Progenitor cell of endocrine pancreas (in vitro differentiated cells): ENCODE measurements at regions not wholly inside any gene's neighbourhood (a gene's known extent, or its start where the extent isn't known, plus 50 kb on each side); places are given as distances from the start of the nearest gene placed in this dataset.

Experiments used
- DNase-seq: peaks from one replicate; pipeline ENCODE4 v3.0.0; 2021; ENCODE audit warnings: low spot score; ENCODE audit not compliant: unreplicated experiment
- H3K27ac Mint-ChIP-seq: 2 replicates; pipeline ENCODE4 v1.8.0; 2021; ENCODE audit warnings: mild to moderate bottlenecking, moderate library complexity, mixed read lengths
- H3K27me3 Mint-ChIP-seq: 2 replicates; pipeline ENCODE4 v1.8.0; 2021; ENCODE audit warnings: mixed read lengths
- H3K36me3 Mint-ChIP-seq: 2 replicates; pipeline ENCODE4 v1.8.0; 2022; ENCODE audit warnings: mixed read lengths; ENCODE audit not compliant: insufficient read depth
- H3K4me1 Mint-ChIP-seq: 2 replicates; pipeline ENCODE4 v1.8.0; 2021; ENCODE audit warnings: low read depth, mixed read lengths
- H3K4me3 Mint-ChIP-seq: 2 replicates; pipeline ENCODE4 v1.8.0; 2021; ENCODE audit warnings: low read depth, mild to moderate bottlenecking, moderate library complexity, mixed read lengths
- H3K9me3 Mint-ChIP-seq: 2 replicates; pipeline ENCODE4 v1.8.0; 2021; ENCODE audit warnings: low read depth, mixed read lengths
- TF ChIP-seq, protein P1 (sequence below): fragments of 200-600 bp; sonication (generic); IDR thresholded peaks from one replicate; pipeline ENCODE4 v1.5.0; 2021; ENCODE audit warnings: antibody characterized with exemption, mild to moderate bottlenecking; ENCODE audit not compliant: unreplicated experiment

DNA sequence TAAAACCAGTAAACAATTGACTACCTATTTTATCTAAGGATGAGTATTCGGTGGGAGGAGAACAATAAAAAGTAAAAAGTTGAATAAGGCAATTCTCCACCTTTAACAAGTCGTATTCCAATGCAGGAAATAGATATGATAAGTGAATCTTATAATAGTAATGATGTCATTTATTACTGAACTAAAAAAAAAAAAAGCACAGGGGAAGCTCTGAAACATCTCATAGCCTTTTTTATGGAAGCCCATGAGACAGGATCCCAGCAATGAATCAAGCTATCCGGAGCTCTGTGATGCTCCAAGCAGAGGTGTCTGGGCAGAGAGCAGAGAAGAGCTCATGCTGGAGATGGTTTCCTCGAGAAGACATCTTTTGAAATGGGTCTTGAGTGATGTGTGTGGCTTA is 376.0 kb downstream of the ICE1 start:
- H3K4me1 Mint-ChIP-seq = peaks cover 13% of the 10 kb centered on the region
- DNase-seq = no peak
- H3K36me3 Mint-ChIP-seq = no peaks in the 10 kb centered on the region
- H3K27me3 Mint-ChIP-seq = no peaks in the 10 kb centered on the region
- TF ChIP-seq, protein P1, sequence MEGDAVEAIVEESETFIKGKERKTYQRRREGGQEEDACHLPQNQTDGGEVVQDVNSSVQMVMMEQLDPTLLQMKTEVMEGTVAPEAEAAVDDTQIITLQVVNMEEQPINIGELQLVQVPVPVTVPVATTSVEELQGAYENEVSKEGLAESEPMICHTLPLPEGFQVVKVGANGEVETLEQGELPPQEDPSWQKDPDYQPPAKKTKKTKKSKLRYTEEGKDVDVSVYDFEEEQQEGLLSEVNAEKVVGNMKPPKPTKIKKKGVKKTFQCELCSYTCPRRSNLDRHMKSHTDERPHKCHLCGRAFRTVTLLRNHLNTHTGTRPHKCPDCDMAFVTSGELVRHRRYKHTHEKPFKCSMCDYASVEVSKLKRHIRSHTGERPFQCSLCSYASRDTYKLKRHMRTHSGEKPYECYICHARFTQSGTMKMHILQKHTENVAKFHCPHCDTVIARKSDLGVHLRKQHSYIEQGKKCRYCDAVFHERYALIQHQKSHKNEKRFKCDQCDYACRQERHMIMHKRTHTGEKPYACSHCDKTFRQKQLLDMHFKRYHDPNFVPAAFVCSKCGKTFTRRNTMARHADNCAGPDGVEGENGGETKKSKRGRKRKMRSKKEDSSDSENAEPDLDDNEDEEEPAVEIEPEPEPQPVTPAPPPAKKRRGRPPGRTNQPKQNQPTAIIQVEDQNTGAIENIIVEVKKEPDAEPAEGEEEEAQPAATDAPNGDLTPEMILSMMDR = no peak
- no peak overlapping the region for H3K4me3 Mint-ChIP-seq
- no peaks in the 10 kb centered on the region for H3K9me3 Mint-ChIP-seq
- H3K27ac Mint-ChIP-seq = no peak overlapping the region

DNA sequence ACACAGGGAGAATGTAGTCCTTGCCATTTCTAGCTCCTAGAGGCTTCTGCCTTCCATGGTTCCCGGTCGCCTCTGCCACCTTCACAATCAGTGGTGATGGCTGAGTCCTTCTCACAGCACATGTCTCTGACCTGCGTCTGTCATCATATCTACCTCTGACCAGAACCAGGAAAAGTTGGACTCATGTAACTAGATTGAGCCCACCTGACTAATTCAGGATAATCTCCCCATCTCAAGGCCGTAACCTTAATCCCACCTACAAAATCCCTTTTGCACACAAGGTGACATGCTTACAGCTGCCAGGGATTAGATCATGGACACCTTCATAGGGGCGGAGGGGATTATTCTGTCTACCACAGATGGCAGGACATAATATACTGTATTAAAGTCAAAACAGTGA is 375.6 kb downstream of the ICE1 start:
- H3K27me3 Mint-ChIP-seq = no peaks in the 10 kb centered on the region

DNA sequence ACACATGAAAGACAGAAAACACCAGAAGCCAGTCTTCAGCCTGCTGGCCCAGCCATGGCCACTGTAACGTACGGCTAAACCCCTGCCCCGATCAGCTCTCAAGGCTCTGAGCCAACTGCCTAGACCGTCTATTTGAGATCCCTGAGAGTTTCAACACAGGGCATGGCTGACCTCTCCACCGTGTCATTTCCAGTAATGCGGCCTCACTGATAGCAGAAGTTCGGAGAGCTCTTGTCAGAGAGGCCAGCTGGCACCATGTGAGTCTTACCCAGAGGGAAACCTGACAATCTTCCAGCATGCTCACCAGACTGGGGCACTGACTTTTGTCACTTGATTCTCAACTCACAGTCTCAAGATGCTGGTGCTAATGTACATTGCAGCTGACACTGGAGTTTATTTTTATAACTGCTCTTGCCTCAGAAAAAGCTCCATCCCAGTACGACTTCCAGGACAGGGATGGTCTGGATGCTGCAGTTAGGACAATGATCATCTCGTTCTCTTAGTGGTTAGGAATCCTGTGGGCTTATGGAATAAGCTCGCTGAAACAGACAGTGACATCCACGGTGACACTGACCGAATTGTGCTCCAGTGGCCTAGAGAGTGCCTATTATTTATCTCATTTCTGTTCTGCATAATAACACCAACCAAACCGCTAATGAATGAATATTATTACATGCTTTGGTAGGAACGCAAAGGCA is 372.7 kb downstream of the ICE1 start:
- Mint-ChIP-seq H3K4me3 (no peak overlapping the region), H3K4me1 (peaks cover 27% of the 10 kb centered on the region), H3K27me3 (peaks cover 3% of the 10 kb centered on the region), H3K9me3 (no peaks in the 10 kb centered on the region), H3K36me3 (no peaks in the 10 kb centered on the region), H3K27ac (no peak overlapping the region)
- DNase-seq = no peak
- TF ChIP-seq, protein P1 = no peak

More for the DNA sequence above, 375.6 kb downstream of the ICE1 start:
- TF ChIP-seq, protein P1 = no peak
- no peak overlapping the region for H3K27ac Mint-ChIP-seq
- no peaks in the 10 kb centered on the region for H3K9me3 Mint-ChIP-seq
- no peak for DNase-seq
- H3K4me1 Mint-ChIP-seq = peaks cover 17% of the 10 kb centered on the region
- no peak overlapping the region for H3K4me3 Mint-ChIP-seq
- H3K36me3 Mint-ChIP-seq = no peaks in the 10 kb centered on the region

DNA sequence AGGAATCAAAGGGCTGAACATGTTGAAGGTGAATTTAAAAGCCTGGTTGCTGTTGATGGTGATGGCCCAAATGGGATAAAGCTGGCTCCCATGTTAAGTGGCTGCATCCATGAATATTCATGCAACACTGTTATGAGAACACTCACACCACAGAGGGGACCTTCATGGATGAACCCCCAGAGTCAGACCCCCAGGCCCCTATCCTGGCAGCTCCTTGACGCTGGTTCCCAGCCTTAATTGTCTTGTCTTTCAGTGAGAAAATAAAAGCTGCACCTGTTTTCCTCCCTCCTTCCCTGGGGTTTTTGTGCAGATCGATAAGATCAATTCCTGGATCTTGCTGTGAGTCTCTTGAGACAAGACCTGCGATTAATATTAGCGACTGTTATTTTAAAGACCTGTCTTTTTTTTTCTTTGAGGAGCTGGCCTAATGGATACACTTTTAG is 371.7 kb downstream of the ICE1 start:
- no peak for DNase-seq
- Mint-ChIP-seq H3K27ac (peak overlapping the region; percentile 88), H3K27me3 (peaks cover 3% of the 10 kb centered on the region), H3K4me3 (peak overlapping the region; percentile 14), H3K36me3 (no peaks in the 10 kb centered on the region), H3K4me1 (peaks cover 30% of the 10 kb centered on the region), H3K9me3 (no peaks in the 10 kb centered on the region)
- TF ChIP-seq, protein P1 = no peak

DNA sequence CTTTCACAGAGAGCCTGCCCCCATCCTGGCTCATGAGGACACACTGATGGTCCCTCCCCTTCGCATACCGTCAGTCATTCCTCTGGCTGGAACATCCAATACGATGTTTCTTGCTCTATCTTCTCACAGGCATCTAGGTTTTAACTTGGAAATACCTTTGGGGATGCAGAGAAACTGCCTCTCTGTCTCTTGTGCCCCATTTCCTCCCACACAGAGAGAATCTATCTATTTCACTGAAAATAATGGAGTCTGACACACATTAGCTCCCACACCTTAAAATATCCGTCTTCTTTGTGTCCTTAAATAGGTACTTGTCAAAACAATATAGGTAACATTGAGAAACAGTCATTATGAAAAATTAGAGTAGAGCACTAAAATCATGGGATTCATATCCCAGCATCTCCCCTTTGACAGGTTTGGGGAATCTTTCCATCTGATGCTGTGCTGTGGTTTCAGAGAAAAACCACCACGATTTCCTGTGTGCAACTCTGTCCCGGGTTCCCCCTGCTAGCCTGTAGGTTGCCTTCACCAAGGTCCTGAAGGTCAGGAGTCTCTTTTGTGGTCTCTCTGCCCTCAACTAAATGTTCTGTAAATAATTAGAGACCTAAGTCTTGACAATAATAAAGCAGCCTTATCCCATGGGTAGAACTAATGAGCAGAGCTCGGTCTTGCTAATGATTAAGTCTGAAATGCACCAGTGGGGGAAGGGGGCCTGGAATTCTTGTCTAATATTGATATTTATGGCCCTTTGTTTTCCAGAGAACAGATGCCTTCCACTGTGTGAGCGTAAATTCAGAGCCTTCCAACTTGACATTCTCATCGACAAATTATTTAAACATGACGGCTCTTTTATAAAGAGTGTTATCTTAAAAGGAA is 371.0 kb downstream of the ICE1 start:
- Mint-ChIP-seq H3K36me3 (no peaks in the 10 kb centered on the region), H3K4me1 (peaks cover 30% of the 10 kb centered on the region), H3K4me3 (peak overlapping the region; percentile 4), H3K9me3 (no peaks in the 10 kb centered on the region), H3K27me3 (peaks cover 3% of the 10 kb centered on the region), H3K27ac (peak overlapping the region; percentile 88)
- TF ChIP-seq, protein P1 = no peak
- DNase-seq = no peak
